Gastrocnemius medialis (tissue), 4 donors: ENCODE measurements at regions not wholly inside any gene's neighbourhood (a gene's known extent, or its start where the extent isn't known, plus 50 kb on each side); places are given as distances from the start of the nearest gene placed in this dataset.

Experiments used
- POLR2A ChIP-seq, 2 donors: fragments of 450-650 bp; IDR thresholded peaks; one replicate each; pipeline ENCODE4 v1.6.1; 2017; ENCODE audit warnings: antibody characterized with exemption in 2 of 2, mild to moderate bottlenecking in 2 of 2, moderate library complexity in 2 of 2
- TF ChIP-seq, protein P1 (sequence below), 5 experiments: fragments of 450-650 bp in 3 of 5; fragments of 200-600 bp in 2 of 5; sonication (generic) in 2 of 5; IDR thresholded peaks in 4 of 5; conservative IDR thresholded peaks in 1 of 5; 1 replicate in 4 of 5; 2 replicates in 1 of 5; pipeline ENCODE4 v1.5.1; 2016 to 2019; ENCODE audit warnings: antibody characterized with exemption in 5 of 5, mild to moderate bottlenecking in 3 of 5, moderate library complexity in 3 of 5

DNA sequence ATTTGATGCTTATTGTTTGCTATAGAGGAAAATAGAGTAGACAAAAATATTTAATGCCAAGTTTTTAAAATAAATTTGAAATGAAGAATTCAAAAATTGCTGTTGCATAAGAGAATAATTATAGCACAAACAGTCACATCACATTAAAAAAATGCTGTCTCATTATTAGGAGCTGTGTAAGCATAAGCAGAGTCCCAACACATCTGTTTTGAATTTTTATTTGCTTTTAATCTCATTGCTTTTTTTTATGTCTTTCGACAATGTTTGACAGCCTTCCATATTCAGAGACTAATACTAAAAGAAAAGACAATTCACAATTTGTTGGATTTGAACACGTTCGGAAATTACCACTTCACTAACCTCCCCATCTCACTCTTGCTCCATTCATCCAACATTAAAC lies 143.5 kb downstream of the TFPI2 start:
- TF ChIP-seq, protein P1, sequence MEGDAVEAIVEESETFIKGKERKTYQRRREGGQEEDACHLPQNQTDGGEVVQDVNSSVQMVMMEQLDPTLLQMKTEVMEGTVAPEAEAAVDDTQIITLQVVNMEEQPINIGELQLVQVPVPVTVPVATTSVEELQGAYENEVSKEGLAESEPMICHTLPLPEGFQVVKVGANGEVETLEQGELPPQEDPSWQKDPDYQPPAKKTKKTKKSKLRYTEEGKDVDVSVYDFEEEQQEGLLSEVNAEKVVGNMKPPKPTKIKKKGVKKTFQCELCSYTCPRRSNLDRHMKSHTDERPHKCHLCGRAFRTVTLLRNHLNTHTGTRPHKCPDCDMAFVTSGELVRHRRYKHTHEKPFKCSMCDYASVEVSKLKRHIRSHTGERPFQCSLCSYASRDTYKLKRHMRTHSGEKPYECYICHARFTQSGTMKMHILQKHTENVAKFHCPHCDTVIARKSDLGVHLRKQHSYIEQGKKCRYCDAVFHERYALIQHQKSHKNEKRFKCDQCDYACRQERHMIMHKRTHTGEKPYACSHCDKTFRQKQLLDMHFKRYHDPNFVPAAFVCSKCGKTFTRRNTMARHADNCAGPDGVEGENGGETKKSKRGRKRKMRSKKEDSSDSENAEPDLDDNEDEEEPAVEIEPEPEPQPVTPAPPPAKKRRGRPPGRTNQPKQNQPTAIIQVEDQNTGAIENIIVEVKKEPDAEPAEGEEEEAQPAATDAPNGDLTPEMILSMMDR (IDR thresholded peaks at IDR 0.05 in 4 of 5, conservative IDR thresholded peaks at IDR 0.05 in 1 of 5): no peak
- TF ChIP-seq POLR2A (IDR thresholded peaks at IDR 0.05): no peak
